ENCODE measurements at regions not wholly inside any gene's neighbourhood (a gene's known extent, or its start where the extent isn't known, plus 50 kb on each side); places are given as distances from the start of the nearest gene placed in this dataset.

DNA sequence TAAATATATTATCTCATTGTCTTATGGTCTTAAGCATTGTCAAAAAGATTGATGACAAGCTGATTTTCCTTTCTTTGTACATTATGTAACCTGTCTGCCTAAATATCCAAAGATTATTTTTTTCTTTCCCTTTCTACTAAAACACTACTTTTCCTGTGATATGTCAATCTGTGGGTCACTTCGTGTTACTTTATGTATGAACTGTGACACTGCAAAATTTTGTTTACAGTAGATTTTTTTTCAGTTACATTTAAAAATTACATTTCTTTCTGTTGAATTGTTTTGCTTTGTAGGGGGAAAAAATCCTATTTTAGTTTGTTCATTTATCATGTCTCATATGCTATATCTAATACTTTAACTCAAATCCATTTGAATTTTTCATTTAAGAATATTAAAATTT, 392.3 kb upstream of the ATXN7L3B start:
- TF ChIP-seq POLR2AphosphoS5 (IDR thresholded peaks at IDR 0.05), result no peak
- TF ChIP-seq POLR2A (IDR thresholded peaks at IDR 0.05), result no peak
- TF ChIP-seq, protein P1, sequence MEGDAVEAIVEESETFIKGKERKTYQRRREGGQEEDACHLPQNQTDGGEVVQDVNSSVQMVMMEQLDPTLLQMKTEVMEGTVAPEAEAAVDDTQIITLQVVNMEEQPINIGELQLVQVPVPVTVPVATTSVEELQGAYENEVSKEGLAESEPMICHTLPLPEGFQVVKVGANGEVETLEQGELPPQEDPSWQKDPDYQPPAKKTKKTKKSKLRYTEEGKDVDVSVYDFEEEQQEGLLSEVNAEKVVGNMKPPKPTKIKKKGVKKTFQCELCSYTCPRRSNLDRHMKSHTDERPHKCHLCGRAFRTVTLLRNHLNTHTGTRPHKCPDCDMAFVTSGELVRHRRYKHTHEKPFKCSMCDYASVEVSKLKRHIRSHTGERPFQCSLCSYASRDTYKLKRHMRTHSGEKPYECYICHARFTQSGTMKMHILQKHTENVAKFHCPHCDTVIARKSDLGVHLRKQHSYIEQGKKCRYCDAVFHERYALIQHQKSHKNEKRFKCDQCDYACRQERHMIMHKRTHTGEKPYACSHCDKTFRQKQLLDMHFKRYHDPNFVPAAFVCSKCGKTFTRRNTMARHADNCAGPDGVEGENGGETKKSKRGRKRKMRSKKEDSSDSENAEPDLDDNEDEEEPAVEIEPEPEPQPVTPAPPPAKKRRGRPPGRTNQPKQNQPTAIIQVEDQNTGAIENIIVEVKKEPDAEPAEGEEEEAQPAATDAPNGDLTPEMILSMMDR (IDR thresholded peaks at IDR 0.05), result no peak

Measured in breast epithelium (tissue), 3 donors.